ENCODE measurements at regions not wholly inside any gene's neighbourhood (a gene's known extent, or its start where the extent isn't known, plus 50 kb on each side); places are given as distances from the start of the nearest gene placed in this dataset.

DNA sequence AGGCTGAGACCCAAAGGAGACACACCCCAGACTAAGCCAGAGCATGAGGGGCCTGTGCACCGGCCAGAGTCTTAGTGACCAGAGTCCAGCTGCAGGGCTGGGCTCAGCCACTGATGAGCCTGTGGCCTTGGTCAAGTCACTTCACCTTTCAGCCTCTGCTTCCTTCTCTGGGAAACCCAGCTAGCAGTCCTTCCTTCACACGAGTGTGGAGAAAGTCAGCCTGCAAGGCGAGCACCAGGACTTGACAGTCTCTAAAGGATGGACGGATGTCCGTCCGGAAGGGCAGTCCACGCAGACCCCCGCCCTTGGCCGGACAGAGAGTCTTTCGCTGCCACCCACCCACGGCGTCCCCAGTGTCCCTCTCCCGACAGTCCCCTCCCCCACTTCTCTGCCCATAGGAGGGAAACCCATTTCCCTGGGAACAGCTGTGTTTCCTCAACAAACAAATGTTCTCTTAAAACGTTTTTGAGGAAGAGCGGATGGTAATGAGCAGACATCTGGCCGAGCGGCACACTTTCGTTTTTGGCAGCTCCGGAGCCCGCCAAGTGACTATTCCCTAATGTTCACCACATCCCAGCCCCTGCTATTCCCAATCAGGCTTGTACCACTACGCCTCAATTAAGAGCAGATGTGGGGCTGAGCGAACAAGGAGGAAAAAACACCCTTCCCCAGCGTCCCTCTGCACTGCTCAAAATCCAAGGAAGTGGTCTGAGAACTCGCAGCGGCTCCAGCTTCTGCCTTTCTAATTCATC lies 129.1 kb upstream of the SMAD3 start:
- DNase-seq = peak; percentile 78
- intact Hi-C loops (cut with DNase I) = no loop called here

DNA sequence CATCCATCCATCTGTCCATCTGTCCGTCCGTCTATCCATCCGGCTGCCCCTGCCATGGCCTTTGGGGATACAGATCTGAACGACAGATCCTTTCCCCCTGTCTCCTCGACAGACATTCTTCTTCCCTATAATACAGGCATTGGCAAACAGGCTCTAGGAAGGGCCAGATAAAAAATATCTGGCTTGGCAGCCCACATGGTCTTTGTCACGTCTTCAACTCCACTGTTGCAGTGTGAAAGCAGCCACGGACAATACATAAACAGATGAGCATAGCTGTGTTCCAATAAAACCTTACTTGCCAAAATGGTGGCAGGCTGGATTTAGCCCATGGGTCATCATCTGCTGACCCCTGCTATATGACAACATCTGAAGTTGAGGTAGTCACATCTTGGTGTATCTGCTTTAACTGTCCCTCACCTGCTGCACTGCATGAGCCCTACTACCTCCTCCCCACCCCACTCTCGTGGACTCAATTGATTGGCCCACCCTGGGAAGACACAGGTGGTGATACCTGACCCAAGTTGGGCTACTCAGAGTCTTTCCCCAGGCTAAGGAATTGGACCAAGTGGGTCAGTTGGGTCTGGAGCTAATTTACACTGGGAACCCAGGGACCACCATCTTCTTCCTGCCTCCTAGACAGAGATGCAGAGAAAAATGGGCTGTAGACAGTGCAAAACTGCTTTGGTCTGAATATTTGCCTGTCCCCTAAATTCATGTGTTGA lies 128.4 kb upstream of the SMAD3 start:
- ATAC-seq (ENCODE audit: poor library complexity) (peak; percentile 16), DNase-seq (no peak)
- intact Hi-C loops (cut with DNase I) = no loop called here

More for the DNA sequence above, 129.1 kb upstream of the SMAD3 start:
- peak; percentile 78 for ATAC-seq (ENCODE audit: poor library complexity)

DNA sequence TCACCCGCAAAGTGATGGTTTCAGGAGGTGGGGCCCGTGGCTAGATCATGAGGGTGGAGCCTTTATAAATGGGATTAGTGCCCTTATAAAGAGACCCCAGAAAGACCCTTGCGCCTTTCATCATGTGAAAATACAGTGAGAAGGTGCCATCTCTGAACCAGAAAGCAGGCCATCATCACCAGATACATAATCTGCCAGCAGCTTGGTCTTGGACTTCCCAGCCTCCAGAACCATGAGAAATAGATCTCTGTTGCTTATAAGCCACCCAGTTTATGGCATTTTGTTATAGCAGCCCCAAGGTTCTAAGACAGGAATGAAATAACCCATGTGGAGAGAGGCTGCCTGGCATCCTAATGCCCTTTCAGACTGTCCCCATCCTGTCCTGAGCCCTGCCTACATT lies 127.8 kb upstream of the SMAD3 start:
- intact Hi-C loops (cut with DNase I) = no loop called here
- ATAC-seq (ENCODE audit: poor library complexity) = no peak
- no peak for DNase-seq

DNA sequence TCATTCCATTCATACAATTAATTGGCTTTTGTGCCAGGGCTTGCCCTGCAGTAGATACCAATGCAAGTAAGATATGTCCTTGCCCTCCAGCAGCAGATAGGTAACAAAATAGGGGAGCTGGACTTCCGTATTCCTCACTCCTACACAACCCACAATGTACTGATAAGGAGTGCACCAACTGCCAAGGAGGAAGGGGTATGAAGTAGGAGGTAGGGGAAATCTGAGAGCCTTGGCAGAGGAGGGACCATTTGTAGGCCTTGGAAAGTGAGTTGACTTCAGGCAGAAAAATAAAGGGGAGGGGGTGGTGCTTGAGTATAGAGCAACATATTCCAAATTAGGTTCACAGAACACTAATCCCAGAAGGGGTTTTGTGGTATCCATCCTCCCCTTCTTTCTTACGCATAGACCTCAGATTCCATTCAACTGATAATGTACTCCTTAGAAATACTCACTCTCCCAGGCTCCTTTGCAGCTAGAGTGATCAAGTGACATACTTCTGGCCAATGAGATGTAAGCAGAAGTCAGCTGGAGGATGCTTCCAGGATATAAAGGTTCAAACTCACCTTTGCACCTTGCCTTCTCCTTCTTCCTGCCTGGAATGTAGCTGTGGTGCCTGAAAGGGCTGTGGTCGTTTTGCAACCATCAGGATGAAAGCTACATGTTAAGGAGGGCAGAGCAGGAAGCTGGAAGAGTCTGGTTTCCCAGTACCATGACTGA lies 127.1 kb upstream of the SMAD3 start:
- ATAC-seq (ENCODE audit: poor library complexity) (no peak), DNase-seq (no peak)
- intact Hi-C loops (cut with DNase I) = no loop called here

DNA sequence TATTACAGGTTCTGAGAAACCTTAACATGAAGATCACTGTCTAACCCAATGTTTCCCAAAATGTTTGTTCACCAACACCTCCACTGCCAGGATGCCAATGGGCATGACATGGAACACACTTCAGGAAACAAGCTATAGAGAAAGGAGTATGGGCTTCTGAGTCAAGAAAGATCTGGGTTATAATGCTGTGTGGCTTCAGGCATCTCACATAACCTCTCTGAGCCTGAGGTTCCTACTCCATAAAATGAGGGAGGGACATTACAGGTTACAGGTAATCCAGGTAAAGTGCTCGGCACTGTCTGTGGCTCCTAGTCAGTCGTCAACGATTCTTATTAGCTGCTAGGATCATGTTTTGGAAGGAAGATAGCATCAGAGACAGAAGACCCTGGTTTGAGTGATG lies 126.4 kb upstream of the SMAD3 start:
- intact Hi-C loops (cut with DNase I) = no loop called here
- DNase-seq (no peak), ATAC-seq (ENCODE audit: poor library complexity) (no peak)

DNA sequence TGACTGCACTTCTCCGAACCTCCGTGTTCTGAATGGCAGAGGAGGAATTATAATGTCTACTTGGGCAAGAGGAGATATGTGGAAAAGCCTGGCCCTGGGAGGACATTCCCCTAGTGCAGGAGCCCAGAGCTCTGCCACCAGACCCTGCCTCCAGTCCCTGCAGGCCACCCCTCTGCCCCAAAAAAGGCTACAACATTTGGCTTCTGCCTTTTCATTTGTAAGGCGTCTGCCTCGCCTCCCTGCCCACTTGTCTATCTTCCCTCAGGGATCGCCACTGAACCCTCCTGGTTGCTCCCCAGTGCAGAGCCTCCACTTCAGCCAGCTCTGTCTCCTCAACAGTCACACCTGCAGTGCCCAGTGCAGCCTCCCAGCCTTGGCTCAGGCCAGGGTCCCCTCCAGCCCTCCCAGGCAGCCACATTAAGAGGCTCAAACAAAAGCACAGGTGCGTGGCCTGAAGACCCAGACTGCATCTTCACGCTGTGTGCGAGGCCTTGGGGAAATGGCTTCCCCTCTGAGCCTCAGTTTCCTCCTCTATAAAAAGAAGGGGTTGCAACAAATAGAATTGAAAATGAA lies 125.9 kb upstream of the SMAD3 start:
- intact Hi-C loops (cut with DNase I) = loop anchor here (10.0 kb wide), 1 partner anchor 895 kb away; no protein-coding TSS in a partner anchor
- peak; percentile 26 for DNase-seq
- ATAC-seq (ENCODE audit: poor library complexity) = no peak

DNA sequence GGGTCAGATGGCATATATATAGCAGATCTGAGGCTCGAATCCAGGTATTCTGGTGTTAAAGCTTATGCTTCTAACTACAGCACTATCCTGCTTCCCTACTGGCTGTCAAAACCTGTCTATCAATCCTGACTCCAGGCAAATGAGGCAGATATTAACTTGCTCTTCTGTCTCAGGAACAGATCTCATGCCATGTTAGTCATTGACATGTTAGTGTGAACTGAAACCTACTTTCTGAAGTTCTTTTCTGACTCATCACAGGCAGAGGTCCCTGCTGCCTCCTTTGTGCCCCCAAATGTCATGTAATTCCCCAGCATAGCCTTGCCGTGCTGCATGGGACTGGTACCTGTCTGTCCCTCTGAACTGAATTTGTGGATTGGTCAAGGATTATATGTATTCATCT lies 125.0 kb upstream of the SMAD3 start:
- intact Hi-C loops (cut with DNase I) = loop anchor here (10.0 kb wide), 1 partner anchor 894 kb away; no protein-coding TSS in a partner anchor
- peak; percentile 18 for DNase-seq
- no peak for ATAC-seq (ENCODE audit: poor library complexity)

DNA sequence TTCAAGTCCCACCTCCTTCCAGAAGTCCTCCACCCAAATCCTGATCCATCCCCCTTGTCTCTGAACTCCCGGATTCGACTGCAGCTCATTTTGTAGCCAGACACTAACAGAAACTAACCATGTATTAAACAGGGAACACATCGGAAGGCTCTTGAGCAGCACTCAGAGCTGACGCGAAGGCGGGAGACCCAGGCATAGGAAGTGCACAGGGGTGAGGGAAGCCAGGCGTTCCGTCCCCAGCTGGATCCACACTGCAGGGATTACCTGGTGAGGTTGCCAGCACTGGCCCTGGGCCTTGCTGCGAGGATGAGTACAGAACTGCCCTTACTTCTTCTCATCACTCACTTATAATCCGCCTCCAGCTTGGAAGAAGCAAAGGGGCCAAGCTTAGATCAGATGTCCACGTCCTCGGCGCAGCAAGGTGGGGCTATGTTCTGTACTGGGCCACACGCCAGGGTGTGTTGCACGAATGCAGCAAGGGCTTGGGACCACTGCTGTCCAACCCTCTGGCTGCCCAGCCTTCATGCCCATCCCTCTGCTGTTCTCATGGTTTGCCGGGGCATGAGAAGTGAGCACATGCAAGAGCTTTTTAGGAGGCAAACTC lies 124.2 kb upstream of the SMAD3 start:
- ATAC-seq (ENCODE audit: poor library complexity) (no peak), DNase-seq (peak; percentile 59)
- intact Hi-C loops (cut with DNase I) = loop anchor here (10.0 kb wide), 1 partner anchor 894 kb away; no protein-coding TSS in a partner anchor

DNA sequence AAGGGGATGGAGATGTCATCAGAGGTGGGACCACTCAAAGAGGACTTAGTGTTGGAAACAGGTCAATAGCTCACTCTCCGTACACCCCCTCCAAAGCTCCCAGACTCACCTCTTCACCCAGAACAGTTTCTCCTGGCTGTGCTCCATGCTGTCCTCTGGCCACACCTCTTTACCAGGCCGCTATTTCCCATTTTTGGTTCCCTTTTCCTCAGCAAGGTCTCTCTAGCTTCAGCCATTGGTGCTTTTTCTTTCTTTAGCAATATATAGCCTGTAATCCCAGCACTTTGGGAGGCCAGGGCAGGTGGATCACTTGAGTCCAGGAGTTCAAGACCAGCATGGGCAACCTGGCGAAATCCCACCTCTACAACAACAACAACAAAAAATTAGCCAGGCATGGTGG lies 123.6 kb upstream of the SMAD3 start:
- no peak for DNase-seq
- intact Hi-C loops (cut with DNase I) = loop anchor here (10.0 kb wide), 1 partner anchor 893 kb away; no protein-coding TSS in a partner anchor
- ATAC-seq (ENCODE audit: poor library complexity) = peak; percentile 24

DNA sequence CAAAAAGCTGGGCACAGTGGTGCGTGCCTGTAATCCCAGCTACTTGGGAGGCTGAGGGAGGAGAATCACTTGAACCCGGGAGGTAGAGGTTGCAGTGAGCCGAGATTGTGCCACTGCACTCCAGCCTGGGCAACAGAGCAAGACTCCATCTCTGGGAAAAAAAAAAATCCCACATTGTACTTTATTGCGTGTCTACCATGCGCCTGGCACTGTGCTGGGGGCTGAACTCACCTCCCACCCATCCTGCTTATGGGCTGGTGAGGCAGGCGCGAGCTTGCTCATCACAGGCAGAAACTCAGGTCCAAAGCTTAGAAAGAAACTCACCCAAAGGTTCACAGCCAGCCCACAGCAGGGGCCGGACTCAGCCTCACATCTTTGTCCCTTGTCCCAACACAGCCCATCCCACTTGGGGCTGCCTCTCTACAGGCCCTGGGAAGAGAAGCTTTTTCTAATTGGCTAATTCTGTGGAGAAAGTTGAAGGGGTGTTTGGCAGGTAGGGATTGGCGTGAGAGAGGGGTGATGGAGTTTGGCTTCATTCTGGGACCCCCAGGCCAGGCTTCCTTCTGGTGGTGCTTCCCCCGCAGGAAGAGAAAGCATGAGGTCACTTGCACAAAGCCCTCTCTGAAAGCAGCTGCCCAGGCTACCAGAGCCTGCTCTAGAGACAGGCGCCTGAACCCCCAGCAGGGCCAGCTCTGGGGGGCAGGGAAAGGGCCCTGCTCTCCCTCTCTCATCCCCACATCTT lies 122.6 kb upstream of the SMAD3 start:
- intact Hi-C loops (cut with DNase I) = loop anchor here (10.0 kb wide), 1 partner anchor 892 kb away; no protein-coding TSS in a partner anchor

DNA sequence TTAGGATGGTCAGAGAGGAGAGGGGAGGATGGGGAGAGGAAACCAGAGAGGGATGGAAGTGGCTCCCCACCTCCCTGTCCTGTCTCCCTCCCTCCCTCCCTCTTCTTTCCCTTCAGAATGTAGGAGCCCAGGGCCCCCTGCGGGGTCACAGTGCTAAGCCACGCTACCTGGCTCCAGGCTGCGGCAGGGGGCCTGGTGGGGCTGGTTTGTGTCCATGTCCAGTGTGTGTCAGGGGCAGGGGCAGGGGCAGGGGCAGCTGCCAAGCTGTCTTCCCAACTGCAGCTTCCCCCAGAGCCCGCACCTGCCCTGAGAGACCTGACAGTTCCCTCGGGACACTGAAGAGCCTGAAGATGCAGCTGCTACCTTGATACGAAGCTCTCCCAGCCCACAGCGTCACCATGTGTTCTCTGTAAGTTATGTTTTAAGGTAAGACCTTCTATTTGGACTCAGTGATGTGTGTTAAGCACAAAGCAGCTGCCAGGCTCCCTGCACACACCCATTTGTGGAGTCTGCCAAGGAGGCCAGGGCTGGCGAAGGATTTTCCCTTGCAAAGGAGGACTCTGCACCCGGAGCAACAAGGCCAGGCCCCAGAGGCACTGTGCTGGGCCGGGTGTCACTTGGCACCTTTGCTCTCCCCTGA lies 121.8 kb upstream of the SMAD3 start:
- intact Hi-C loops (cut with DNase I) = loop anchor here (10.0 kb wide), 1 partner anchor 891 kb away; no protein-coding TSS in a partner anchor
- ATAC-seq (ENCODE audit: poor library complexity) (no peak), DNase-seq (no peak)

More for the DNA sequence above, 122.6 kb upstream of the SMAD3 start:
- no peak for DNase-seq
- ATAC-seq (ENCODE audit: poor library complexity) = no peak

DNA sequence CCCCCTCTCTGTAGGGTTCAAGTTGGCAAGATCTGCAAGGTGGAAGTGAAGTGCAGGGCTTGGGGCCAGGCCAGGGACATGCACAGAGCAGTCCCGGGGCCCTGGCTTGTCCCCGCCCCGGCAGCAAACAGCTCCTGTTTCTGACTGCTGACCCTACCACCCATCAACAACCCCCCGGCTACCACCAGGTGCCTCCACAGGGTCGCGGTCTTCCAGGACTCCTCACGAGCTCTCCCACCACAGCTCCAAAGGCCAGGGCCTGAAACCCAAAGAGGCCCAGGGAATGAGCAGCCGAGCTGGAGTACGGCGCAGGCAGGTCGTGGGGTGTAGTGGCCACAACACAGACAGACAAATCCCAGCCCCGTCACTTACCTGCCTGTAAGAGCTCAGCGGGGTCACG lies 121.3 kb upstream of the SMAD3 start:
- DNase-seq = no peak
- ATAC-seq (ENCODE audit: poor library complexity) = no peak
- intact Hi-C loops (cut with DNase I) = loop anchor here (10.0 kb wide), 1 partner anchor 891 kb away; no protein-coding TSS in a partner anchor

DNA sequence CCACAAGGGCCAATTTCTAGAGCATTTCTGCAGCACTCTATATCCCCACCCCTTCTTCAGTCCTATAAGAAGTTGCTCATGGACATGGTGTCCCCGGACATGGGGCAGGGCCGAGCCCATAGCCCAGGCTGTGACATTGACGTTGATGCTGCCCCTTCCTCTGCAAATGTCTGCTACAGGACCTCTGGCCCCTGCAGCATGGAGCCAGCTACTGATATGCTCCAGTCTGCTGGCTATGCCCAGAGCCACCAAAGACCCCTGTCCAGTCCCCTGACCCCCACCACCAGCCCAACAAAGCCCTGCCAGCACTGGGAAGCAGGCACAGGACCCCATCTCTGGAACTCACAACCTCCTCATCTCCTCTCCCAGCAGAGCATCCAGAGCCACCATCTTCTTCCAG lies 120.1 kb upstream of the SMAD3 start:
- DNase-seq = no peak
- ATAC-seq (ENCODE audit: poor library complexity) = no peak
- intact Hi-C loops (cut with DNase I) = loop anchor here (5.0 to 10.0 kb wide), 2 partner anchors 487 to 890 kb away; no protein-coding TSS in a partner anchor

DNA sequence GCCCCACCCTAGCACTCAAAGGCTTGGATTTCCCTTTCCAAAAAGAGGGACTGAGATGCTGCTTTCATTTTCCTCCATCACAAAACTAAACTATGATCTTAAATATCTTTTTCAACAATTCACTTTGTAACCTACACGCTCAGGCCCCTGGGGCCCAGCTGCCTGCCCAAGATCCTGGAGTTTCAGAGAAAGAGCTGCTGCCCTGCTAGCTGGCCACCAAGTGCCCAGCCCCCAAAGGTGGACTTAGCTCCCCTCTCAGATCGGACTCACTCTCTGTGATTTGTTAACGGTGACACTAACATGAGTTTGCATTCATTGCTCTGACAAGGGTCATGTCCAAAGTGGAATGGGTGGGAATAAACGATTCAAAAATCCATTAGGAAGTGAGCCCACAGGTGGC lies 119.6 kb upstream of the SMAD3 start:
- ATAC-seq (ENCODE audit: poor library complexity) = no peak
- intact Hi-C loops (cut with DNase I) = loop anchor here (2.0 to 10.0 kb wide), 3 partner anchors 359 to 889 kb away; no protein-coding TSS in a partner anchor
- DNase-seq = no peak

DNA sequence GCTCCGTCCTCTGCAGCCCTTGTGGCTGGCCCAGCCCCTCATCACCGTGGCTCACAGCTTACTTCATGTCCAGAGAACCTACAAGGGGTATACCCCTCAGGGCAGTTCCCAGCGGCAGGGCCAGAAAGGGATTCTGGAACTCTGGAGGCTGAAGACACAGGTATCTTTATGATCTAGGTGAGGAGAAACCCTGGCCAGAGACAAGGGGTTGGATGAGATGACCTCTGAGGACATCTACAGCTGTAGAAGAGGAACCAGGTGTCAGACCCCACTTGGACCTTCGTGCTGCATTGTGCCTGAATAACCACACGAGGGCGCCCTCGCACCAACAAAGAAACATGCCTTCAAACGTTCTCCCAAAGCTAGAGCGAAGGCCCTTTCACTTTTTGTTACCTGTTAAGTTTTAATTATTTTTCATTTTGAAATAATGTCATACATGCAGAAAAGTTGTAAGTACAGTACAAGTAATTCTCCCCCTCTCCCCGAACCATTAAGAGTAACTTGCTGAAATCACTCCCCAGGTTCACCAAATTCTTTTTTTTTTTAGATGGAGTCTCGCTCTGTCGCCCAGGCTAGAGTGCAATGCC lies 118.7 kb upstream of the SMAD3 start:
- intact Hi-C loops (cut with DNase I) = loop anchor here (2.0 to 10.0 kb wide), 3 partner anchors 358 to 888 kb away; no protein-coding TSS in a partner anchor
- ATAC-seq (ENCODE audit: poor library complexity) (peak; percentile 86), DNase-seq (peak; percentile 78)

DNA sequence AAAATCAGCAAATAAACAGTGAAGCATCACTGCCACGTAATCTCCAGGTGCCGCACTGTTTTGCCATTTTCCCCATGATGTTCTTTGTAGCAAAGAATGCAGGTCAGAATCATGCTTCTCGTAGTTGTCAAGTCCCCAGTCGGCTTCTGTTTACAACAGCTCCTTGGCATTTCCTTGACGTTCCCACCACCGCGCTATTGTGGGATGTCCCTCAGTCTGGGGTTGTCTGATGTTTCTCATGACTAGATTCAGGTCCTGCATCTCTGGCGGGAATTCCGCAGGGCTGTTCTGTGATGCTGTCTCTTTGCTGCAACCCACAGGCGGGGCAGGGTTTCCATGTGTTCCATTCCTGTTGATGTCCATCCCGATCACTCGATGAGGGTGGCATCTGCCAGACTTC lies 117.9 kb upstream of the SMAD3 start:
- DNase-seq = no peak

DNA sequence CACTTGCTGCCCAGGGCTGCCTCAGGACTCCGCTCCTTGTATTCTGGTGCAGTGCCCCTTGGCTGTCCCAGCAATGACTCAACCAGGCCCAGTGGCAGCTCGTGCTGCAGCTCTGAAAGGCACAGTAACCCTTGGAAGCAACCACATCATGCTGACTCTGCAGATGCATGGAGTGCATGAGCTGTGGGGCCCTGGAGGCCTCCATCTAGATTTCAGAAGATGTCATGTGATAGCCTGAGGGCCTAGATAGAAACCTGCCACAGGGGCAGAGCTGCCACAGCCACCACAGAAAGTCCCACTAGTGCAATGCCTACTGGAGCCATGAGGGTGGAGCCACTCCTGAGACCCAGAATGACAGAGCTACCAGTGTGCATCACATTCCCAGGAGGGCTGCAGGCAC lies 117.1 kb upstream of the SMAD3 start:
- DNase-seq (no peak), ATAC-seq (ENCODE audit: poor library complexity) (no peak)
- intact Hi-C loops (cut with DNase I) = loop anchor here (5.0 to 10.0 kb wide), 2 partner anchors 484 to 887 kb away; no protein-coding TSS in a partner anchor

More for the DNA sequence above, 117.9 kb upstream of the SMAD3 start:
- no peak for ATAC-seq (ENCODE audit: poor library complexity)
- intact Hi-C loops (cut with DNase I) = loop anchor here (2.0 to 10.0 kb wide), 3 partner anchors 357 to 887 kb away; no protein-coding TSS in a partner anchor
